ENCODE measurements at regions not wholly inside any gene's neighbourhood (a gene's known extent, or its start where the extent isn't known, plus 50 kb on each side); places are given as distances from the start of the nearest gene placed in this dataset.

DNA sequence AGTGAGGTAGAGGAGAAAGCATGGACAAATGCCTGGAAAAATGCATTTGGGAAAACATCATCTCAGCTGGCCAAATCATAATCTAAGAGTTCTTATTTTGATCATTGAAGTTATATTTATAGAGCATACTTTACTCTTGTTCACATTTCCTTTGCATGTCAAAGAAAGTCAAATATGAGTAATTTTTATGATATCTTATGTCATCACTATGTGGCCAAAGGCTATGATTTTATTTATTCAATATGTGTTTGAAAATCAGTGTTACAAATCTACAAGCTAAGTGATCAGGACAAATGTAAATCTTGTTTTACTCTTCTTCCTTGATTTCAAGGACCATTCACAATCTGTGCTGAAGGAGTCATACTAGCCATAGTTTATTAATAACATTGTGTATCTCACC lies 237.2 kb upstream of the DPH6 start (continued):
- TF ChIP-seq PAX5 (IDR thresholded peaks at IDR 0.05; ENCODE audit: borderline replicate concordance, low read depth, low read length) (no peak), NFYA (IDR thresholded peaks at IDR 0.05; ENCODE audit: borderline replicate concordance, low read depth, low read length) (no peak)

DNA sequence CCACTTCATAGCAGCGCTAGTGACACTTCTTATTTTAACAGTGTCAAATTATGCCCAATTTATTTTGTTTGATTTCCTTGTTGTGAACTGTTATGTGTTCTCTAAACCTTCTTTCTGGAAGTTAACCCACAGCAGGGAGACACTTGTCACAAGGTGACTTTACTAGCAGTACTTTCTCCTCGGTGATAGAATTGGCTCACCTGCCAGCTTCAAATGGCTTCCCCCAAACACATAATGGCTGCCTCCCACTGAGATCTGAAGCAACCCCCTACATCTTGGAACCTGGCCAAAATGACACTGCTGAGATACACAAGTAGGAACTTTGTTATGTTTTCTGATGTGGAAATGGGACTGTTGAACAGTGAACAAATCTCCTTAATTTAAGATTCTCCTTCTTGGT lies 238.8 kb upstream of the DPH6 start:
- ChIA-PET SMC1A (ENCODE audit: uncharacterized antibody, unreplicated experiment) (interaction anchor here (0.9 kb wide), 1 partner anchor 23 kb away, joined by 3 read pairs; no protein-coding TSS in a partner anchor), CTCF (no interaction called here), POLR2A (interaction anchor here (0.5 kb wide), 1 partner anchor 969 kb away, joined by 3 read pairs; no protein-coding TSS in a partner anchor), RAD21 (ENCODE audit: unreplicated experiment) (no interaction called here)
- TF ChIP-seq CHD4 (IDR thresholded peaks at IDR 0.05) (no peak), RFX5 (IDR thresholded peaks at IDR 0.05; ENCODE audit: low read depth, low read length) (no peak), SMARCA5 (IDR thresholded peaks at IDR 0.05) (no peak), FOXK2 (IDR thresholded peaks at IDR 0.05) (no peak)
- TF ChIP-seq, protein P1, sequence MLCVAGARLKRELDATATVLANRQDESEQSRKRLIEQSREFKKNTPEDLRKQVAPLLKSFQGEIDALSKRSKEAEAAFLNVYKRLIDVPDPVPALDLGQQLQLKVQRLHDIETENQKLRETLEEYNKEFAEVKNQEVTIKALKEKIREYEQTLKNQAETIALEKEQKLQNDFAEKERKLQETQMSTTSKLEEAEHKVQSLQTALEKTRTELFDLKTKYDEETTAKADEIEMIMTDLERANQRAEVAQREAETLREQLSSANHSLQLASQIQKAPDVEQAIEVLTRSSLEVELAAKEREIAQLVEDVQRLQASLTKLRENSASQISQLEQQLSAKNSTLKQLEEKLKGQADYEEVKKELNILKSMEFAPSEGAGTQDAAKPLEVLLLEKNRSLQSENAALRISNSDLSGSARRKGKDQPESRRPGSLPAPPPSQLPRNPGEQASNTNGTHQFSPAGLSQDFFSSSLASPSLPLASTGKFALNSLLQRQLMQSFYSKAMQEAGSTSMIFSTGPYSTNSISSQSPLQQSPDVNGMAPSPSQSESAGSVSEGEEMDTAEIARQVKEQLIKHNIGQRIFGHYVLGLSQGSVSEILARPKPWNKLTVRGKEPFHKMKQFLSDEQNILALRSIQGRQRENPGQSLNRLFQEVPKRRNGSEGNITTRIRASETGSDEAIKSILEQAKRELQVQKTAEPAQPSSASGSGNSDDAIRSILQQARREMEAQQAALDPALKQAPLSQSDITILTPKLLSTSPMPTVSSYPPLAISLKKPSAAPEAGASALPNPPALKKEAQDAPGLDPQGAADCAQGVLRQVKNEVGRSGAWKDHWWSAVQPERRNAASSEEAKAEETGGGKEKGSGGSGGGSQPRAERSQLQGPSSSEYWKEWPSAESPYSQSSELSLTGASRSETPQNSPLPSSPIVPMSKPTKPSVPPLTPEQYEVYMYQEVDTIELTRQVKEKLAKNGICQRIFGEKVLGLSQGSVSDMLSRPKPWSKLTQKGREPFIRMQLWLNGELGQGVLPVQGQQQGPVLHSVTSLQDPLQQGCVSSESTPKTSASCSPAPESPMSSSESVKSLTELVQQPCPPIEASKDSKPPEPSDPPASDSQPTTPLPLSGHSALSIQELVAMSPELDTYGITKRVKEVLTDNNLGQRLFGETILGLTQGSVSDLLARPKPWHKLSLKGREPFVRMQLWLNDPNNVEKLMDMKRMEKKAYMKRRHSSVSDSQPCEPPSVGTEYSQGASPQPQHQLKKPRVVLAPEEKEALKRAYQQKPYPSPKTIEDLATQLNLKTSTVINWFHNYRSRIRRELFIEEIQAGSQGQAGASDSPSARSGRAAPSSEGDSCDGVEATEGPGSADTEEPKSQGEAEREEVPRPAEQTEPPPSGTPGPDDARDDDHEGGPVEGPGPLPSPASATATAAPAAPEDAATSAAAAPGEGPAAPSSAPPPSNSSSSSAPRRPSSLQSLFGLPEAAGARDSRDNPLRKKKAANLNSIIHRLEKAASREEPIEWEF (IDR thresholded peaks at IDR 0.05; ENCODE audit: insufficient replicate concordance, low read depth, low read length) = no peak
- no peak for FAIRE-seq
- no peak overlapping the region for H3K9ac ChIP-seq (ENCODE audit: control insufficient read depth, insufficient read depth, low read length)
- H2AFZ ChIP-seq (ENCODE audit: control insufficient read depth, low read depth, low read length) = no peak overlapping the region
- no peaks in the 10 kb centered on the region for H3K36me3 ChIP-seq (ENCODE audit: control insufficient read depth in 2 of 2, insufficient read depth in 2 of 2, low read length in 1 of 2)
- BruUV-seq (replicated peaks) = no TSS peak
- no peaks in the 10 kb centered on the region for H3K4me1 ChIP-seq (ENCODE audit: control insufficient read depth, insufficient read depth, low read length)
- in situ Hi-C loops (cut with MboI) (no loop called here), intact Hi-C loops (cut with micrococcal nuclease; ENCODE audit: unreplicated experiment) (no loop called here)
- no peak for ATAC-seq
- no peak for DNase-seq (ENCODE audit: low read depth, low spot score)
- no peak overlapping the region for H3K4me3 ChIP-seq
- no peaks in the 10 kb centered on the region for H4K20me1 ChIP-seq (ENCODE audit: control insufficient read depth, insufficient read depth)
- no peak overlapping the region for H3K4me2 ChIP-seq (ENCODE audit: control insufficient read depth, insufficient read depth)
- no peaks in the 10 kb centered on the region for H3K27me3 ChIP-seq (replicated peaks in 1 of 2; ENCODE audit: control insufficient read depth in 2 of 2, insufficient read depth in 2 of 2, low read length in 1 of 2)
- no peaks in the 10 kb centered on the region for H3K9me3 ChIP-seq (replicated peaks; ENCODE audit: control insufficient read depth, insufficient read depth, low read length)
- H3K79me2 ChIP-seq (ENCODE audit: control insufficient read depth, insufficient read depth, low read length) = no peaks in the 10 kb centered on the region
- no peak overlapping the region for H3K27ac ChIP-seq (ENCODE audit: control insufficient read depth, insufficient read depth)
- 68% methylated on average over 2 of the region's 2 CpGs for WGBS (ENCODE audit: insufficient coverage, insufficient replicate concordance, low lambda C conversion rate, missing lambda C conversion rate)

Data from GM12878 (cell line).